ENCODE measurements at regions not wholly inside any gene's neighbourhood (a gene's known extent, or its start where the extent isn't known, plus 50 kb on each side); places are given as distances from the start of the nearest gene placed in this dataset.

DNA sequence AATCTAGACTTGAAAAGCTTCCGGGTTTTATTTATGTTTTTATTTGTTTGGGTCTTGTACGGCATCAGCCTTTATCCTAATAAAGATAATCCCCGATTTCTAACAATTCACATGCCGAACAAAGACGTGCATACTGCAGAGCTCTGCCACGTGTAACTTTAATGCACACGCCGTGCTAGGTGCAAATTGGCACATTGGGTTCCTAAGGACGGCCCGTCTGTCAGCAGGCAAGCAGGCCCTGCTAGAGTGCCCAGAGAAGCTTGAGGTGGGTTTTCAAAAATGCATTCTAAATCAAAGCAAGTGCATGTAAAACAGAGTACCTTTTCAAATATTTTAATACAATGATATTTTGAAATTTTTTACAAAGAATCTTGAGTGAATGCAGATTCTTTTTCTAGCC is 806.4 kb upstream of the POU3F3 start:
- H3K4me3 ChIP-seq: no peak overlapping the region
- no peak overlapping the region for H3K27ac ChIP-seq
- H3K36me3 ChIP-seq (ENCODE audit: insufficient read depth in 1 of 2, low read depth in 1 of 2): no peaks in the 10 kb centered on the region
- no peaks in the 10 kb centered on the region for H3K27me3 ChIP-seq (ENCODE audit: insufficient read depth in 3 of 3, low read length in 2 of 3)
- TF ChIP-seq, protein P1, sequence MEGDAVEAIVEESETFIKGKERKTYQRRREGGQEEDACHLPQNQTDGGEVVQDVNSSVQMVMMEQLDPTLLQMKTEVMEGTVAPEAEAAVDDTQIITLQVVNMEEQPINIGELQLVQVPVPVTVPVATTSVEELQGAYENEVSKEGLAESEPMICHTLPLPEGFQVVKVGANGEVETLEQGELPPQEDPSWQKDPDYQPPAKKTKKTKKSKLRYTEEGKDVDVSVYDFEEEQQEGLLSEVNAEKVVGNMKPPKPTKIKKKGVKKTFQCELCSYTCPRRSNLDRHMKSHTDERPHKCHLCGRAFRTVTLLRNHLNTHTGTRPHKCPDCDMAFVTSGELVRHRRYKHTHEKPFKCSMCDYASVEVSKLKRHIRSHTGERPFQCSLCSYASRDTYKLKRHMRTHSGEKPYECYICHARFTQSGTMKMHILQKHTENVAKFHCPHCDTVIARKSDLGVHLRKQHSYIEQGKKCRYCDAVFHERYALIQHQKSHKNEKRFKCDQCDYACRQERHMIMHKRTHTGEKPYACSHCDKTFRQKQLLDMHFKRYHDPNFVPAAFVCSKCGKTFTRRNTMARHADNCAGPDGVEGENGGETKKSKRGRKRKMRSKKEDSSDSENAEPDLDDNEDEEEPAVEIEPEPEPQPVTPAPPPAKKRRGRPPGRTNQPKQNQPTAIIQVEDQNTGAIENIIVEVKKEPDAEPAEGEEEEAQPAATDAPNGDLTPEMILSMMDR (IDR thresholded peaks at IDR 0.05): no peak
- DNase-seq: no peak
- intact Hi-C loops (cut with DNase I): no loop called here
- no peaks in the 10 kb centered on the region for H3K9me3 ChIP-seq
- no peak for ATAC-seq
- WGBS, 3 donors: 85 to 86% (median 86%) methylated on average over 10 of the region's 10 CpGs
- H3K4me1 ChIP-seq: no peaks in the 10 kb centered on the region

GRCh38 chr2:104049438-104049837 is 804.5 kb upstream of the POU3F3 start:
- Histone ChIP-seq H3K27ac (no peak overlapping the region), H3K27me3 (ENCODE audit: insufficient read depth in 3 of 3, low read length in 2 of 3) (no peaks in the 10 kb centered on the region), H3K9me3 (no peaks in the 10 kb centered on the region), H3K36me3 (ENCODE audit: insufficient read depth in 1 of 2, low read depth in 1 of 2) (no peaks in the 10 kb centered on the region), H3K4me3 (no peak overlapping the region), H3K4me1 (no peaks in the 10 kb centered on the region)
- TF ChIP-seq, protein P1 (IDR thresholded peaks at IDR 0.05): no peak
- intact Hi-C loops (cut with DNase I): no loop called here
- WGBS, 3 donors: 59 to 62% (median 61%) methylated on average over 4 of the region's 4 CpGs
- peak in 1 of 2 donors; percentile 14 for DNase-seq
- ATAC-seq: peak in 1 of 4 donors; percentile 40

- Histone ChIP-seq H3K4me3 (no peak overlapping the region), H3K36me3 (ENCODE audit: insufficient read depth in 1 of 2, low read depth in 1 of 2) (no peaks in the 10 kb centered on the region), H3K9me3 (no peaks in the 10 kb centered on the region), H3K4me1 (no peaks in the 10 kb centered on the region), H3K27me3 (ENCODE audit: insufficient read depth in 3 of 3, low read length in 2 of 3) (no peaks in the 10 kb centered on the region), H3K27ac (no peak overlapping the region)
- 30 to 32% (median 31%) methylated on average over 5 of the region's 5 CpGs for WGBS, 3 donors
- TF ChIP-seq, protein P1 (IDR thresholded peaks at IDR 0.05): no peak
- no peak for ATAC-seq
- no peak for DNase-seq
- intact Hi-C loops (cut with DNase I): loop anchor here in 1 of 2 donors (10.0 kb wide), 1 partner anchor 1075 kb away; no protein-coding TSS in a partner anchor
Measured at GRCh38 chr2:104049981-104050380, 803.9 kb upstream of the POU3F3 start.

DNA sequence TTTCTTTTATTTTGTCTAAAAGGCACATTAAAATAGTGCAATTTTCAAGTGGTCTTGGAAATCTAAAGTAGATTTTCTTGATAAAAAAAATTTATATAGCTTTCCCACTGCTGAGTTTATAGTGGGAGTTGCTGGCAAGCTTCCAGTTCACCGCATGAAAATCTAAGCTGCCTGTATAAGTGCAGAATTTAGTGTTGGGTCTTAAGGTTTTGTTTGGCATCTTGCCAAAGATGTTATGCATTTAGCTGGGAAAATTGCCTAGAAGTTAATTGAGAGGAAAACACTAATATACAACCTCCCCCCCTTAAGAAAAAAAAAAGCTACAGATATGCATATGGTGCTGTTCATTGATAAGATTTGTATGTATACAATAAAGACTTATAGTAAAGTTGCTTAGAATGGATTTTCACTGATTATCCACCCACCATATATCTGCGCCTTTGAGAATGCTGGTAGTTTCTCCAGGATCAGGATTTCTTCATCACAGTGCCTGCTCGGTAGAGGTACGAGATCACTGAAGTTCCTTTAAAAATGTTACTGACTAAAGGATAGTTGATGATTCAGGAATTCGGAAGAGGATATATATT is 803.2 kb upstream of the POU3F3 start:
- WGBS, 3 donors: 67 to 73% (median 70%) methylated on average over 5 of the region's 5 CpGs
- H3K9me3 ChIP-seq: no peaks in the 10 kb centered on the region
- TF ChIP-seq, protein P1 (IDR thresholded peaks at IDR 0.05): no peak
- H3K27me3 ChIP-seq (ENCODE audit: insufficient read depth in 3 of 3, low read length in 2 of 3): no peaks in the 10 kb centered on the region
- no peak overlapping the region for H3K27ac ChIP-seq
- ATAC-seq (no peak), DNase-seq (no peak)
- H3K4me1 ChIP-seq: no peaks in the 10 kb centered on the region
- intact Hi-C loops (cut with DNase I): loop anchor here in 1 of 2 donors (10.0 kb wide), 1 partner anchor 1074 kb away; no protein-coding TSS in a partner anchor
- no peaks in the 10 kb centered on the region for H3K36me3 ChIP-seq (ENCODE audit: insufficient read depth in 1 of 2, low read depth in 1 of 2)
- no peak overlapping the region for H3K4me3 ChIP-seq

GRCh38 chr2:104051766-104052165 is 802.1 kb upstream of the POU3F3 start:
- WGBS, 3 donors: 75 to 85% (median 83%) methylated on average over 6 of the region's 6 CpGs
- no peak for ATAC-seq
- H3K4me1 ChIP-seq: no peaks in the 10 kb centered on the region
- no peak overlapping the region for H3K4me3 ChIP-seq
- no peak overlapping the region for H3K27ac ChIP-seq
- intact Hi-C loops (cut with DNase I): loop anchor here in 1 of 2 donors (10.0 kb wide), 1 partner anchor 1073 kb away; no protein-coding TSS in a partner anchor
- no peaks in the 10 kb centered on the region for H3K36me3 ChIP-seq (ENCODE audit: insufficient read depth in 1 of 2, low read depth in 1 of 2)
- TF ChIP-seq, protein P1 (IDR thresholded peaks at IDR 0.05): no peak
- no peaks in the 10 kb centered on the region for H3K9me3 ChIP-seq
- no peak for DNase-seq
- H3K27me3 ChIP-seq (ENCODE audit: insufficient read depth in 3 of 3, low read length in 2 of 3): no peaks in the 10 kb centered on the region

Data from psoas muscle (tissue), 7 donors.